Middle frontal gyrus (tissue), 1 donor: ENCODE measurements at regions not wholly inside any gene's neighbourhood (a gene's known extent, or its start where the extent isn't known, plus 50 kb on each side); places are given as distances from the start of the nearest gene placed in this dataset.

Experiments used
- DNase-seq: peaks from one replicate; pipeline ENCODE4 v3.0.0-alpha.2; 2015; ENCODE audit warnings: low spot score; ENCODE audit errors: extremely low spot score

GRCh38 chr4:89556601-89557305 lies 249.2 kb upstream of the GPRIN3 start:
- DNase-seq, result no peak

- no peak for DNase-seq
These were observed 243.6 kb upstream of the GPRIN3 start for GRCh38 chr4:89551191-89551590.

GRCh38 chr4:89549907-89550306 lies 242.3 kb upstream of the GPRIN3 start:
- no peak for DNase-seq

GRCh38 chr4:89545315-89545714 lies 237.7 kb upstream of the GPRIN3 start:
- no peak for DNase-seq

- no peak for DNase-seq
These were observed 234.4 kb upstream of the GPRIN3 start for GRCh38 chr4:89541998-89542397.

GRCh38 chr4:89539797-89540711 lies 232.5 kb upstream of the GPRIN3 start:
- no peak for DNase-seq

- DNase-seq, result no peak
These were observed 231.8 kb upstream of the GPRIN3 start for GRCh38 chr4:89539374-89539773.

GRCh38 chr4:89538886-89539285 lies 231.3 kb upstream of the GPRIN3 start:
- no peak for DNase-seq

- DNase-seq, result no peak
These were observed 230.6 kb upstream of the GPRIN3 start for GRCh38 chr4:89538171-89538570.

GRCh38 chr4:89537281-89537680 lies 229.7 kb upstream of the GPRIN3 start:
- DNase-seq, result no peak

GRCh38 chr4:89535251-89535650 lies 227.7 kb upstream of the GPRIN3 start:
- DNase-seq, result no peak

- no peak for DNase-seq
These were observed 226.8 kb upstream of the GPRIN3 start for GRCh38 chr4:89534356-89534755.

GRCh38 chr4:89531932-89532640 lies 224.5 kb upstream of the GPRIN3 start:
- no peak for DNase-seq

- no peak for DNase-seq
These were observed 221.0 kb upstream of the GPRIN3 start for GRCh38 chr4:89528526-89529133.

- DNase-seq, result no peak
These were observed 214.2 kb upstream of the GPRIN3 start for GRCh38 chr4:89521826-89522225.

- DNase-seq, result no peak
These were observed 212.2 kb upstream of the GPRIN3 start for GRCh38 chr4:89519771-89520320.

GRCh38 chr4:89518259-89518658 lies 210.7 kb upstream of the GPRIN3 start:
- DNase-seq, result no peak

- no peak for DNase-seq
These were observed 207.2 kb upstream of the GPRIN3 start for GRCh38 chr4:89514811-89515210.

GRCh38 chr4:89511776-89512175 lies 204.2 kb upstream of the GPRIN3 start:
- DNase-seq, result no peak

GRCh38 chr4:89509708-89510281 lies 202.2 kb upstream of the GPRIN3 start:
- no peak for DNase-seq
